ENCODE measurements at regions not wholly inside any gene's neighbourhood (a gene's known extent, or its start where the extent isn't known, plus 50 kb on each side); places are given as distances from the start of the nearest gene placed in this dataset.

GRCh38 chr10:117927332-117927731 lies 119.4 kb downstream of the RAB11FIP2 start:
- Histone ChIP-seq H3K27ac (ENCODE audit: low read depth in 2 of 2, low read length in 1 of 2) (no peak overlapping the region), H4K20me1 (ENCODE audit: insufficient read depth) (no peaks in the 10 kb centered on the region), H3K79me2 (ENCODE audit: insufficient read depth) (no peaks in the 10 kb centered on the region), H3K9ac (no peak overlapping the region), H3K9me3 (no peaks in the 10 kb centered on the region), H3K4me3 (ENCODE audit: low read depth in 2 of 2, low read length in 1 of 2) (no peak overlapping the region), H3K4me1 (ENCODE audit: control insufficient read depth in 1 of 2, insufficient read depth in 2 of 2, low read depth in 1 of 2, low read length in 1 of 2) (no peaks in the 10 kb centered on the region), H2AFZ (ENCODE audit: low read depth) (no peak overlapping the region), H3K4me2 (no peak overlapping the region), H3K36me3 (replicated peaks in 1 of 2; ENCODE audit: control insufficient read depth in 1 of 2, insufficient read depth in 2 of 2, low read length in 1 of 2) (no peaks in the 10 kb centered on the region), H3K9me2 (no peaks in the 10 kb centered on the region), H3K27me3 (ENCODE audit: insufficient read depth) (no peaks in the 10 kb centered on the region), H3F3A (replicated peaks; ENCODE audit: insufficient read depth) (no peaks in the 10 kb centered on the region)
- ChIA-PET CTCF (no interaction called here), POLR2A (no interaction called here)
- WGBS (ENCODE audit: low lambda C conversion rate) = 0% methylated on average over 1 of the region's 1 CpG
- TF ChIP-seq PBX3 (IDR thresholded peaks at IDR 0.05) = no peak
- no peak for TF ChIP-seq TCF12 (IDR thresholded peaks at IDR 0.05)
- TF ChIP-seq GABPA (IDR thresholded peaks at IDR 0.05; ENCODE audit: low read depth) = no peak
- TF ChIP-seq EP300 (IDR thresholded peaks at IDR 0.05; ENCODE audit: borderline replicate concordance in 1 of 2, low read depth in 1 of 2, low read length in 1 of 2) = no peak
- TF ChIP-seq REST (IDR thresholded peaks at IDR 0.05; ENCODE audit: low read depth, low read length) = no peak
- DNase-seq = no peak

GRCh38 chr10:117927871-117928270 lies 118.9 kb downstream of the RAB11FIP2 start:
- WGBS (ENCODE audit: low lambda C conversion rate) = 37% methylated on average over 4 of the region's 4 CpGs
- Histone ChIP-seq H3K9ac (no peak overlapping the region), H3K9me2 (no peaks in the 10 kb centered on the region), H2AFZ (ENCODE audit: low read depth) (no peak overlapping the region), H3K4me1 (ENCODE audit: control insufficient read depth in 1 of 2, insufficient read depth in 2 of 2, low read depth in 1 of 2, low read length in 1 of 2) (no peaks in the 10 kb centered on the region), H3K4me3 (ENCODE audit: low read depth in 2 of 2, low read length in 1 of 2) (no peak overlapping the region), H4K20me1 (ENCODE audit: insufficient read depth) (no peaks in the 10 kb centered on the region), H3K27ac (ENCODE audit: low read depth in 2 of 2, low read length in 1 of 2) (no peak overlapping the region), H3K4me2 (no peak overlapping the region), H3K27me3 (ENCODE audit: insufficient read depth) (no peaks in the 10 kb centered on the region), H3K9me3 (no peaks in the 10 kb centered on the region), H3K79me2 (ENCODE audit: insufficient read depth) (no peaks in the 10 kb centered on the region), H3F3A (replicated peaks; ENCODE audit: insufficient read depth) (no peaks in the 10 kb centered on the region), H3K36me3 (replicated peaks in 1 of 2; ENCODE audit: control insufficient read depth in 1 of 2, insufficient read depth in 2 of 2, low read length in 1 of 2) (no peaks in the 10 kb centered on the region)
- TF ChIP-seq CTCF (IDR thresholded peaks at IDR 0.05) (no peak), USF2 (IDR thresholded peaks at IDR 0.05; ENCODE audit: borderline replicate concordance, low read depth, low read length) (no peak), CHD2 (IDR thresholded peaks at IDR 0.05; ENCODE audit: low read length, partially characterized antibody) (no peak), GATA2 (CRISPR knock-in tag; IDR thresholded peaks at IDR 0.05) (no peak), IRF3 (IDR thresholded peaks at IDR 0.05; ENCODE audit: low read depth, low read length) (no peak), MEF2A (IDR thresholded peaks at IDR 0.05; ENCODE audit: borderline replicate concordance, low read depth) (no peak), EP300 (IDR thresholded peaks at IDR 0.05; ENCODE audit: borderline replicate concordance in 1 of 2, low read depth in 1 of 2, low read length in 1 of 2) (no peak), NRF1 (IDR thresholded peaks at IDR 0.05; ENCODE audit: low read depth, low read length) (no peak), FOXJ3 (CRISPR knock-in tag; IDR thresholded peaks at IDR 0.05) (no peak)
- no peak for DNase-seq
- ChIA-PET CTCF (no interaction called here), POLR2A (no interaction called here)

Data from SK-N-SH (cell line).